GM18867 (cell line): ENCODE measurements at regions not wholly inside any gene's neighbourhood (a gene's known extent, or its start where the extent isn't known, plus 50 kb on each side); places are given as distances from the start of the nearest gene placed in this dataset.
"Not testable (repeated sequence)": the region's sequence is repeated elsewhere in the genome, so short reads cannot be mapped to it uniquely, and the experiment has no call there.

Experiments
- ATAC-seq: cut with Tn5 transposase; IDR thresholded peaks from one replicate; pipeline ENCODE4 v1.9.1; 2021; ENCODE audit warnings: mild to moderate bottlenecking, moderate library complexity; ENCODE audit not compliant: unreplicated experiment

GRCh38 chr7:91620827-91621226, 259.7 kb downstream of the MTERF1 start:
- ATAC-seq: no peak

GRCh38 chr7:91627324-91627723, 253.2 kb downstream of the MTERF1 start:
- ATAC-seq: not testable (repeated sequence)

- no peak for ATAC-seq
Measured at GRCh38 chr7:91628742-91629141, 251.8 kb downstream of the MTERF1 start.

GRCh38 chr7:91630581-91631380, 249.7 kb downstream of the MTERF1 start:
- no peak for ATAC-seq

- ATAC-seq: no peak
Measured at GRCh38 chr7:91632234-91632940, 248.1 kb downstream of the MTERF1 start.

- ATAC-seq: no peak
Measured at GRCh38 chr7:91633013-91633441, 247.5 kb downstream of the MTERF1 start.

- ATAC-seq: no peak
Measured at GRCh38 chr7:91634485-91635177, 245.9 kb downstream of the MTERF1 start.

- ATAC-seq: peak; percentile 71
Measured at GRCh38 chr7:91636129-91636724, 244.3 kb downstream of the MTERF1 start.

- ATAC-seq: peak; percentile 85
Measured at GRCh38 chr7:91636728-91637127, 243.8 kb downstream of the MTERF1 start.

- no peak for ATAC-seq
Measured at GRCh38 chr7:91644256-91644655, 236.2 kb downstream of the MTERF1 start.

GRCh38 chr7:91645542-91645941, 235.0 kb downstream of the MTERF1 start:
- no peak for ATAC-seq

GRCh38 chr7:91651986-91652385, 228.5 kb downstream of the MTERF1 start:
- ATAC-seq: no peak

GRCh38 chr7:91653286-91653685, 227.2 kb downstream of the MTERF1 start:
- ATAC-seq: no peak

GRCh38 chr7:91655656-91656055, 224.8 kb downstream of the MTERF1 start:
- no peak for ATAC-seq

- no peak for ATAC-seq
Measured at GRCh38 chr7:91656541-91657482, 223.7 kb downstream of the MTERF1 start.

GRCh38 chr7:91657483-91658071, 222.9 kb downstream of the MTERF1 start:
- ATAC-seq: no peak

- ATAC-seq: no peak
Measured at GRCh38 chr7:91659096-91659495, 221.4 kb downstream of the MTERF1 start.

GRCh38 chr7:91660734-91661356, 219.7 kb downstream of the MTERF1 start:
- no peak for ATAC-seq

- ATAC-seq: no peak
Measured at GRCh38 chr7:91661727-91662126, 218.8 kb downstream of the MTERF1 start.
